Activated B cell treated with CpG ODN at 0.5 μM for 24 hours (primary cell): ENCODE measurements at regions not wholly inside any gene's neighbourhood (a gene's known extent, or its start where the extent isn't known, plus 50 kb on each side); places are given as distances from the start of the nearest gene placed in this dataset.

ENCODE experiments used
- ATAC-seq: fragments of 200-7000 bp; cut with Tn5 transposase; one replicate; pipeline ENCODE4 v1.10.0; 2021; ENCODE audit warnings: low read depth, mild to moderate bottlenecking, moderate library complexity
- CTCF ChIA-PET: fragments of 350-600 bp; sonication (Branson Sonifier 250); formaldehyde crosslinking; loops from one replicate; lab custom pipeline; 2021; ENCODE audit warnings: antibody characterized with exemption; lab: Charles Lee
- POLR2A ChIA-PET: fragments of 350-600 bp; sonication (Branson Sonifier 250); formaldehyde crosslinking; loops from one replicate; lab custom pipeline; 2021; ENCODE audit warnings: antibody characterized with exemption; lab: Charles Lee
- DNase-seq: peaks from one replicate; pipeline ENCODE4 v3.0.0; 2022
- H3K27ac Mint-ChIP-seq: one replicate; pipeline ENCODE4 v1.8.0; 2020; ENCODE audit warnings: mixed read lengths
- H3K27me3 Mint-ChIP-seq: one replicate; pipeline ENCODE4 v1.8.0; 2021; ENCODE audit warnings: mixed read lengths
- H3K36me3 Mint-ChIP-seq: one replicate; pipeline ENCODE4 v1.8.0; 2021; ENCODE audit warnings: low read depth, mixed read lengths
- H3K4me1 Mint-ChIP-seq: one replicate; pipeline ENCODE4 v1.8.0; 2021; ENCODE audit warnings: mixed read lengths
- H3K4me3 Mint-ChIP-seq: one replicate; pipeline ENCODE4 v1.8.0; 2020; ENCODE audit warnings: mild to moderate bottlenecking, mixed read lengths
- H3K9me3 Mint-ChIP-seq: one replicate; pipeline ENCODE4 v1.8.0; 2020; ENCODE audit warnings: mixed read lengths
- CTCF ChIP-seq: fragments of 200-600 bp; IDR thresholded peaks from one replicate; pipeline ENCODE4 v1.8.0; 2022; ENCODE audit warnings: antibody characterized with exemption, mild to moderate bottlenecking
- intact Hi-C: fragments of 100-400 bp; cut with micrococcal nuclease; formaldehyde crosslinking; loops from one replicate; pipeline ENCODE4 v1.15.1; 2024

GRCh38 chr16:6803176-6803575 is 529.5 kb upstream of the RBFOX1 start:
- no peak for DNase-seq
- H3K4me3 Mint-ChIP-seq, result no peak overlapping the region
- H3K9me3 Mint-ChIP-seq, result peaks cover 5% of the 10 kb centered on the region
- no peaks in the 10 kb centered on the region for H3K27me3 Mint-ChIP-seq
- no peak overlapping the region for H3K27ac Mint-ChIP-seq
- TF ChIP-seq CTCF, result no peak
- no peaks in the 10 kb centered on the region for H3K4me1 Mint-ChIP-seq
- intact Hi-C loops, result no loop called here
- ChIA-PET POLR2A (no interaction called here), CTCF (no interaction called here)
- ATAC-seq, result no peak
- H3K36me3 Mint-ChIP-seq, result no peaks in the 10 kb centered on the region

- Mint-ChIP-seq H3K27ac (no peak overlapping the region), H3K27me3 (no peaks in the 10 kb centered on the region), H3K4me1 (no peaks in the 10 kb centered on the region), H3K9me3 (peaks cover 2% of the 10 kb centered on the region), H3K4me3 (no peak overlapping the region), H3K36me3 (no peaks in the 10 kb centered on the region)
- DNase-seq, result no peak
- ChIA-PET CTCF (no interaction called here), POLR2A (no interaction called here)
- TF ChIP-seq CTCF, result no peak
- intact Hi-C loops, result no loop called here
- no peak for ATAC-seq
These were observed 535.4 kb upstream of the RBFOX1 start for GRCh38 chr16:6797223-6797622.

- Mint-ChIP-seq H3K4me1 (no peaks in the 10 kb centered on the region), H3K9me3 (peaks cover 2% of the 10 kb centered on the region), H3K27ac (no peak overlapping the region), H3K27me3 (no peaks in the 10 kb centered on the region), H3K36me3 (no peaks in the 10 kb centered on the region), H3K4me3 (no peak overlapping the region)
- POLR2A ChIA-PET, result no interaction called here
- intact Hi-C loops, result no loop called here
- no peak for ATAC-seq
- DNase-seq, result no peak
- CTCF ChIA-PET, result interaction anchor here (0.6 kb wide), 1 partner anchor 31 kb away, joined by 3 read pairs; no protein-coding TSS in a partner anchor
- no peak for TF ChIP-seq CTCF
These were observed 555.0 kb upstream of the RBFOX1 start for GRCh38 chr16:6777624-6778023.

GRCh38 chr16:6775712-6776111 is 556.9 kb upstream of the RBFOX1 start:
- CTCF ChIA-PET, result no interaction called here
- POLR2A ChIA-PET, result interaction anchor here (0.6 kb wide), 1 partner anchor 228 kb away, joined by 3 read pairs; no protein-coding TSS in a partner anchor
- Mint-ChIP-seq H3K9me3 (peaks cover 2% of the 10 kb centered on the region), H3K27me3 (no peaks in the 10 kb centered on the region), H3K4me3 (no peak overlapping the region), H3K27ac (no peak overlapping the region), H3K36me3 (no peaks in the 10 kb centered on the region), H3K4me1 (no peaks in the 10 kb centered on the region)
- no peak for TF ChIP-seq CTCF
- no peak for ATAC-seq
- DNase-seq, result no peak
- intact Hi-C loops, result no loop called here

- no peak overlapping the region for H3K4me3 Mint-ChIP-seq
- CTCF ChIA-PET, result no interaction called here
- no peaks in the 10 kb centered on the region for H3K27me3 Mint-ChIP-seq
- intact Hi-C loops, result no loop called here
- ATAC-seq (no peak), DNase-seq (no peak)
- peaks cover 4% of the 10 kb centered on the region for H3K9me3 Mint-ChIP-seq
- no peaks in the 10 kb centered on the region for H3K4me1 Mint-ChIP-seq
- no peaks in the 10 kb centered on the region for H3K36me3 Mint-ChIP-seq
- POLR2A ChIA-PET, result no interaction called here
- no peak for TF ChIP-seq CTCF
- H3K27ac Mint-ChIP-seq, result no peak overlapping the region
These were observed 560.7 kb upstream of the RBFOX1 start for GRCh38 chr16:6771956-6772355.
